Stimulated activated CD8-positive, alpha-beta memory T cell treated with anti-CD3 and anti-CD28 coated beads, Interleukin-7, amount 100 ng/mL, for 48 hours (primary cell): ENCODE measurements at regions not wholly inside any gene's neighbourhood (a gene's known extent, or its start where the extent isn't known, plus 50 kb on each side); places are given as distances from the start of the nearest gene placed in this dataset.
"Not testable (repeated sequence)": the region's sequence is repeated elsewhere in the genome, so short reads cannot be mapped to it uniquely, and the experiment has no call there.

Source experiments
- DNase-seq, 2 donors: peaks; one replicate each; pipeline ENCODE4 v3.0.0-alpha.2; 2020; ENCODE audit warnings: low read depth in 1 of 2; ENCODE audit errors: extremely low read depth in 1 of 2

DNA sequence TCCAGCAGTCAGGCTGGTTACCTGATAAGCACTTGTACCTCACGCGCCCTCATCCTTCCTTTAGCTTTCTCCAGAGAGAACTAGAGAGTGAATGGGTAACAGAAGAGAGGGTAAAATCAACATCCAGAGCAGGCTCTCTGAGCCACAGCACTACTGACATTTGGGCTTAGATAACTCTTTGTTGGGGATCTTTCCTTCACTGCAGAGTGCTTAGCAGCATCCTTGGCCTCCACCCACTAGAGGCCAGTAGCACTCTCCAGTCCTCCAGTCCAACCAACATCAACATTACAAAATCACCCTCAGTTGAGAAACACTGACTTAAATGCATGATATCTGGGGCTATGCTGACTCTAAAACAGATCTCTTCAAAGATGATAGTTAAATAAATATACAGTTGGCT is 220.7 kb downstream of the TACR3 start:
- DNase-seq = no peak

DNA sequence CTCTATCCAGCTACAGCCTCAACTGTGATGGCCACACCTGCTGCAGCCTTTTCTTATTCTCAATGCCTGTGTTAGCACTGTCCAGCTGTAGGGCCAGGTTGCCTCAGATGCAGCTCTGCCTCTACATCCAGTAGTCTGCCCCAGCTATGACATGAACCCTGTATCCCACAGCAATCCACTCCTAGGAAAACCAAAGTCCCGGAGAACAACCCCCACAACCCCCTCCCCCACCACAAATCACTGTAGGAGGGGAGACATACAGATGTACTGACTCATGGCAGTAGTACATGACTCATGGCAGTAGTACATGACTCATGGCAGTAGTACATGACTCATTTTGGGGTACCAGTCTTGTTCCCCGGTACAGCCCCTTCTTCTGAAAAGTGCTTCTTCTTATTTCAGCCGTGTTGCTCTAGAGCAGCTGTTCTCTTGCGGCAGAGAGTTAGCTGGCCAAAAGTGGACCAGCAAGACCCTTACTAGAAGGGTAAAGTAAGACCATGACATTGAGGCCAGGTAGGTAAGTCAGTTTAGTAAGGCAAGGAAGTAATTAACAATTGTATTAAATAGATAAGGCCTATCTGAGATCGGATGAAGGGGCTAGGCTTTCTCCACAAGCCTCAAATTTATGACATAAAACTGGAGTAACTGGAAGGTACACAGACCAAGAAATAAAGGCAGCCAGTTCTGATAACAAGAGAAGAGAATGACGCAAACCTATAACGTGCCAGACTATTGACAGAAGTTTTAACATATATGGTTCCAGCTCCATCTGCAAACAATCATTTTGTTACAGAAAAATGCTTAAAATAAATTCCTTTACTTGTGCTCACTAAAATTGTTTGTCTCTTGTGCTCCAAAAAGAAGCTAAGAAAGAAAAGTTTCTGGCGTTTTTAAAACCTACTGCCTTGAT is 221.4 kb downstream of the TACR3 start:
- peak in 1 of 2 donors; percentile 4 for DNase-seq

DNA sequence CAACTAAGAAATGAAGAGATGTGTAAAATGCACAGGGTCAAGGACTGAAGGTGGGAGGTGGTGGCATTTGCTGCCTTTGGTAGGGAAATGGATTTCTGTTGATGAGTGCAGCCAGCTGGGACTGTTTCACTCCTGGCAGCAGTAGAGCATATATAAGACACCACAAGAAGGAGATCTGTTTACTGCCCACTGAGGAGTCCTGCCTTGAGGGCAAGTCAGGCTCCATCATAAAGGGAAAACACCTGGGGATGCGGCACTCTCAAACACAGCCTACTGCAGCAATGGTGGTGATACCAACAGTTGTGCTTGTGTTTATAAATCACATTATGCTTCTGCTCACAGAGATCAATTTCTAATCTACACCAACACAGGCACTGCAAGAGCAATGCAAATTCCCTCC is 222.1 kb downstream of the TACR3 start:
- no peak for DNase-seq

DNA sequence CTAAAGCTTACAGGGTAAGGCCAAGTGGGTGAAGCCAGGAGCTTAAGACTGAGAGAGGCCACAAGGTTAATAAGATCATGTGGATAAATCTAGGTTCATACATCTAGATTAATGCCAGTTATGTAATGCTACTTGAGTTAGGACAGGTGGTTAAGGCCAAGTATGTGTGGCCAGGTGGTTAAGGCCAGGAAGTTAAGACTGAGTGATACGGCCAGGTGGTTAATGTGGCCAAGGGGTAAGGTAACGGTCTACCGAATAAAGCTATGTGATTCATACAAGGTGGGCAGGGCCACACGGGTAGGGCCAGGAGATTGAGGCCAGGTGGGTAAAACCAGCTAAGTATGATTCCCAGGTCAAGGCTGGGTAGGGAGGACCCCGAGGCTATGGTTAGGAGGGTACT is 223.0 kb downstream of the TACR3 start:
- DNase-seq = no peak

DNA sequence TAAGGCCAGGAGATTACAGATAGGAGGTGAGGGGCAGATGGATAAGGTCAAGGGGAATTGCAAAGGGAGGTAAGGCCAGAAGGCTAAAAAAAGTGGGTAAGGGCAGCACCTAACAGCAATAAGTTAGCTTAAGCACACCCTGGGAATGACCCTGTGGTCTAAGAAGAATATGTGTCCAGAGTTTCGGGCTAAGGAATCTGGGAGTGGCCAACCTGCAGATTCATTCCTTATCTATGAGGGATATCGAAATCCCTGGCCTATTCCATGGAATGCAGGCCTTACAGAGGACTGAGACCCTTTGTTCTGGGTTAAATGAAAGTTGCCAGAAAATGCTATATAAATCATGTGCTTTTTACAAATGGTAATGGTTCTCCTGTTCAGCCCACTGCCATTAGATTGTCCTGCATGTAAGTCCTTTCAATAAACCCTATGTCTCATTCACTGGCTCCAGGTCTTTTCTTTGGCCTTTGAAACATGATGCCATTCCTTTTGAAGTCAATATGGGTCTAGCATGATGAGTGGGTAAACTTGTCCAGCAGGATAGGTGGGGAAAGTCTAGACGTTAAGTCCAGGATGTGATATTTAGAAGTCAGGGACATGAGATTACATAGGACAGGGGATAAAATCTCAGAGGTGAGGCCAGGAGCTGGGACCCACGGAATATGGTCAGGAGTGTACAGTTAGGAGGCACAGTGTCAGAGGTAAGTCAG is 226.2 kb downstream of the TACR3 start:
- no peak for DNase-seq

DNA sequence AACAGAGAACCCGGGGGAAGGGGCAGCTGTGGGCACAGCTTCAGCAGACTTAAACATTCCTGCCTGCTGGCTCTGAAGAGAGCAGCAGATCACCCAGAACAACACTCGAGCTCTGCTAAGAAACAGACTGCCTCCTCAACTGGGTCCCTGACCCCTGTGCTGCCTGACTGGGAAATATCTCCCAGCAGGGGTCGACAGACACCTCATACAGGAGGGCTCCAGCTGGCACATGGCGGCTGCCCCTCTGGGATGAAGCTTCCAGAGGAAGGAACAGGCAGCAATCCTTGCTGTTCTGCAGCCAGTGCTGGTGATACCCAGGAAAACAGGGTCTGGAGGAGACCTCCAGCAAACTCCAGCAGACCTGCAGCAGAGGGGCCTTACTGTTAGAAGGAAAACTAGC is 234.5 kb downstream of the TACR3 start:
- DNase-seq = not testable (repeated sequence)

DNA sequence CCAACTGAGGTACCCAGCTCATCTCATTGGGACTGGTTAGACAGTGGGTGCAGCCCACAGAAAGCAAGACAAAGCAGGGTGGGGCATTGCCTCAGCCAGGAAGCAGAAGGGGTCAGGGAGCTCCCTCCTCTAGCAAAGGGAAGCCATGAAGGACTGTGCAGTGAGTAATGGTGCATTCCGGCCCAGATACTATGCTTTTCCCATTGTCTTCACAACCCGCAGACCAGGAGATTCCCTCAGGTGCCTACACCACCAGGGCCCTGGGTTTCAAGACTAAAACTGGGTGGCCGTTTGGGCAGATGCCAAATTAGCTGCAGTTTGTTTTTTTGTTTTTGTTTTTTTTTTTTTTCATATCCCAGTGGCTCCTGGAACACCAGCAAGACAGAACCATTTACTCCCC is 235.3 kb downstream of the TACR3 start:
- DNase-seq = no peak

DNA sequence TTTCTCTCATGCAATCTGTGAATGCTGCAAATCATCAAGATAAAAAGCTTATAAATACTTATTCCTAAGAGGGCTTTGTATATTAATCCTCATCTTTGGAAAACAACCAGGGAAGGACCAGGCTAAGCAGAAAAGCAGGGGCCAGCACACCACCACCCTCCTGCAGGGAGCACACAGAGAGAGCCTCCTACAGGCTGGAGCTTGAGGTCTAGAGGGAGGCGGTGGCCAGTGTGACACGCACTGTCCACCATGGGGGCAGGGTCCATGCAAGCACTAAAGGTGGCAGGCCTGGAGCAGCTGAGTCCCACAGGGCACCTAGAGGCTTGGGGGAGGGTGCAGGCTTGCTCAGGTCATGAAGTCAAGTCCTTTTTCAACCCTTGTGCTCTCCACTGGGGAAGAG is 236.9 kb downstream of the TACR3 start:
- DNase-seq = no peak

DNA sequence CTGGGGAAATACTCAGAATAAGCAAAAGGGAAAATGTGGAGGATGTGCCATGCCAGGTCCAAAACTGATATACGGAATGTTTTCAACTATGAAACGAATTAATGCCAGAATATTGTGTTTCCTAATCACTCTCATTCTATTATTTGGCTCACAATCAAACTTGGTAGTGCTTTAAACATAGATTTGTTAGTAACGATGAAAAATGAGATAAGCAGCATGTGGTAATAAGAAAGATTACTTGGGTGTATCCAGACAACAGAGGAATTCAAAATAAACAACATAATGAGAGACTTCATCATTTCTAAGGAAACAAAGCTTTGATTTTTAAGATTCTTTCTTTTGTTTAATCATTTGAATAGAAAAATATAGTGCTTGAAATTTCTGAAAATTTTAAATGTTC is 237.3 kb downstream of the TACR3 start:
- no peak for DNase-seq

DNA sequence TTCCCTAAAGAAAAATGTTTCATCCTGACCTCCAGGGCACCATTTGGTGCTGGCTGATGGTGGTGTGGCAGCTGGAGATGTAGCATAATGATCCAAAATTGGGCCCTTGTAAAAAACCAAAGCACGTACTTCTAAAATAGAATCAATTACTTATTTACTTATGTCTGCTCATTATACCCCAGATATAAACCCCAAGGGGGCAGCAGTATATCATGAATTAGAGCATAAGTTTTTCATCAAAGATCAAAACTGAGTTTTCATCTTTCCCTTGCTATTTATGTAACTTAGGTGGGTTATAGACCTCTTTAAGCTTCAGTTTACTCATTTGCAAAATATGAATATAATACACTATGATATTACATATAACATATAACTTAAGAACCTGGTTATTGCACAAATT is 241.1 kb downstream of the TACR3 start:
- DNase-seq = no peak

DNA sequence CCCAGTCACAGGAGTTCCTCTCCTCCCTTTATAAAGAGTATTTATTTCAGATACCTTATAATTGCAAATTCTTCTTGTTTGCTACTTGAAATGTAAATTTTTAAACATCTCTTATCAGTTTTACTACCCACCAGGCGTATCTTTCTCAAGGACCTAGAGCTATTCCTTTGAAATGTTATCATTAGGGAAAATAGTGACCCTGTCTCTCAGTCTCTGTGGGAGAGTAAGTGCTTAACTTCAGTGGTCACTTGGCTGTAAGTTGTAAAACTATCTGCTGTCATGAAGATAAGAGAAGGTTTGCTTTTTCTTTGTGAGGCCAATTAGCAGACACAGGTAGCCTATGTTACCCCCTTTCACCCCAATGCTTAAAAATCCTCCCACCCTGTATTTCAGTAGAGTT is 241.6 kb downstream of the TACR3 start:
- no peak for DNase-seq

DNA sequence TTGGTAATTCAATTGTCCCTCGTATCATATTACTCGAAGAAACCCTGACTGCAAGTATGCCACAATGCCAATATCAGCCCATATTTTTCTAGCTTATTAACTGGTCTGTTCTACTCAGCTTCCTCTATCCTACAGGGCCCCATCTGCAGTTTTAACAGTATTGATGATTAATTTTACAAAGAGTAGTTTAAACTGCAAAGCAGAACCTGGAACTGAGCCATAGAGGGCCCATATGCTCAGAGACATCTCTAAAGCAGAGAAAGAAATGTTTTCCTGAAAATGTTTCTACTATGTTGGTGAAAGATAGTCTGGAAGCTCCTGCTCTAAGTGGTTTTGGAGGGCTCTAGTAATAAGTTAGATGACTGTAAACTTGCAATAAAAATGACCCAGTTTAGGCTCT is 259.4 kb upstream of the CENPE start:
- no peak for DNase-seq

DNA sequence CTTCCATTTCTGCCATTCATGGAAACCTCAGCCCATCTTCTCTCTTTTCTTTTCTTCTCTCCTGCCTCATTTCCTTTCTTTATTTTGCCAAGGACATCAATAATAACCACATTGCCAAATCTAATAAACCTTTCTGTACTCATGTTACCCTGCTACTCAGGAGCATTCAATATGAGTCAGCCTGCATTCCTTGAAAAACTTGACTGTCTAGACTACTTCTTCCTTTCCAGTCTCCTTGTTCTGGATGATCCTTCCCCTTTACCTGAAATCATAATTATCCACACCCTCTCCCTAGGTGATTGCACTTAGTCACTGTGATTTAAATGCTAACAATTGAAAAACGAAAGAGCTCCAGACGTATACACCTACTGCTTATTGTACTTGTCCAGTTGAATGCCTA is 253.2 kb upstream of the CENPE start:
- DNase-seq = no peak

DNA sequence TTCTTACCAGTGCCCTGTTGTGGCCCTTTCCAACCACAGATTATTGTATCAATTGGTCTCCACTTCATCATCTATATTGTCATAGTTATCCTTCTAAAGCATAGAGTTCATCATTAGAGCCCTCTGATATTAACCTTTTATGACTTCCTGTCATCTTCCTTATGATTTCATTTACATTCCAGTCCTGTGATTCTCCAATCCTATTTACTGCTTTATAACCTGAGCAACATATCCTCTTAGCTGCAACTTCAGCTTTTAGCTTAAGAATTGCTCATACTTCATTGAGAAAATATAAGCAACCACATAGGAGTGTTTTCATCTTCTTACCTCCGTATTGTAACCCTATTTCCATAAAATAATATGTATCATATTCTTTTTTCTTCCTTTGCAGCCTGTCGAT is 252.6 kb upstream of the CENPE start:
- DNase-seq = no peak

DNA sequence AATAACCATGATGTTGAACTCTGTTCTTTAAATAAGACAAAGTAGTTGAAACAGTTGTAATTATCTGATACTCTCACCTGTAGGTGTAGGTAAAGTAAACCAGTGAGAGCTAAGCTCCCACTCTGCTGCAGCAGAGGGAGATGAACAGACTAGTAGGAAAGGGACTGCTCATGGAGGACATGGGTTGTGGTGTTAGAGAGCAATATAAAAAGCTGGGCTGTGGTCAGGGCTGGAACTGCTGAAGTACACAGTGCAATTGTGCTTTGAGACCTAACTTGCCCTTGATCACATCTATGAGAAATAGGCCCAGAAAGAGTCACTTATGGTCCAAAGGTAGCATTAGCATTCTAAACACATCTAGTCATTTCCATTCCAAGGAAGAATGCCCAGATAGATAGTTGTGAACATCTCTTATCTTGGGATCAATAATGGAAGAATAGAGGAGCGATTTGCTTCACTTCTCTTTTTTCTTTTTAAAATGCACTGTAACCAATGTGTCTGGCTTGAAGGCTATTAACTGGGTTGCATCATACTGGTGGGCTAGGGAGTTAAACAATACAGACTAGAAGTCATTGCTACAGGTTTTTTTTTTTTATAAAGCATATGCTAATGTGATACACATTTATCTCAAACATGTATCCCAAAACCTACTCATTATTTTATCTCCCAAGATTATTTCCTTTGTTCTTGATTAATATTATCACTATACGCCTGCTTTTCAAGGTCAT is 251.3 kb upstream of the CENPE start:
- no peak for DNase-seq

DNA sequence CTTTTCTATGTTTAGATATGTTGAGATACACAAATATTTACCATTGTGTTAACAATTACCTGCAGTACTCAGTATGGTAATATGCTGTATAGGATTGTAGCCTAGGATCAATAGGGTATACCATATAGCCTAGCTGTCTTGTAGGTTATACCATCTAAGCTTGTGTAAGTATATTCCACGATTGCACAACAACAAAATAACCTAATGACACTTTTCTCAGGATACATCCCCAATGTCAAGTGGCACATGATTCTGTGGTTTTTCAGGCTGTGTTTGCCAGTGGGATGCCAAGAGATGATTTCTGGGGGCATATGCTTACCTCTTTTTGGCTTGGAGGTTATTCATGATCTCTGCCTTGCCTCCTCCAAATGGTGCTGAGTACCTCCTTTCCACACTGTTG is 247.2 kb upstream of the CENPE start:
- no peak for DNase-seq

DNA sequence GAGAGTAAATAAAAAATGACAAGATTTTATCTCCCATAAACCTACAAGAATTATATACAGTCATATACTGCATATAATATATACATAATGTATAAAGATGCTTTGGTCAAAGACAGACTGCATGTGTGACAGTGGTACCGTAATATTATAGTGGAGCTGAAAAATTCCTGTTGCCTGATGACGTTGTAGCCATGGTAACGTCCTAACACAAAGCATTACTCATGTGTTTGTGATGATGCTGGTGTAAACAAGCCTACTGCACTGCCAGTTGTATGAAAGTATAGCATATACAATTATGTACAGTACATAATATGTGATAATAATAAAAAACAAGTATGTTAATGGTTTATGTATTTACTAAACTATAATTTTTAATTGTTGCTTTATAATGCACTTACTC is 245.2 kb upstream of the CENPE start:
- DNase-seq = no peak

DNA sequence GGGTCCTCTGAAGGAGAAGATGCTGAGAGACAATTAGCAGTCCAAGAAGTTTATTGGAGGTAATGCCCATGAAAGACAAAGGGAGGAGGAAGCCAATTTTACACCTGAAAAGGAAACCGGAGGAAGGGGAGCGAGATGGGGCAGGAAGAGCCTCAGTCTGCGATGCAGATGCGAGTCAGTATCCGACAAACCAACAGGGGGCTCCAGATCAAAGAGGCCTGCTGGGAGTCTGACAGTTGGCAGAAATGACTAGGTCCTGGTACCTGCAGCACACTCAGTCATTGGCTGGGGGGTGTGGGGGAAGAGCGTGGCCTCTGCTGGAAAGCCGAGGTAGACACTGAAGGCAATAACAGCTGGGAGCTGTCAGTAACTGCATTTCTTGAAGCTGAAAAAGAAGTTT is 231.1 kb upstream of the CENPE start:
- DNase-seq = no peak

DNA sequence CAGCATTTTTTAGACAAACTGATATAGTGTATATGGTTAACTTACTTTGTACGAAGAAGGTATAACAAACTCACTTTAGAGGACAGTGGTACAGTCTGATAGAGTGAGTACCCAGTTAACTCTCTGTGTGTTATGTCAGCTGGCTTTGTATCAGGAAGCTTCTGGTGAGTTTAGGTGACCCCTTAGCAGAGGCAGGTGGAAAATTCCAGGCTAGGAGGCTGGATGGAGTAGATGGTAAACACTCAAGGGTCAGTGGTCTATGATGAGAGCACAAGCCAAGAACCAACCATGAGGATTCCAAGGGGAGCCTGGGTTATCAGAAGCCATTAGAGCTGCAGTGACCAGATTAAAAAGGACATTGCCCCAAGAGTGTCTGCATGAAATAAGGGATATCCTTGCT is 227.3 kb upstream of the CENPE start:
- no peak for DNase-seq

DNA sequence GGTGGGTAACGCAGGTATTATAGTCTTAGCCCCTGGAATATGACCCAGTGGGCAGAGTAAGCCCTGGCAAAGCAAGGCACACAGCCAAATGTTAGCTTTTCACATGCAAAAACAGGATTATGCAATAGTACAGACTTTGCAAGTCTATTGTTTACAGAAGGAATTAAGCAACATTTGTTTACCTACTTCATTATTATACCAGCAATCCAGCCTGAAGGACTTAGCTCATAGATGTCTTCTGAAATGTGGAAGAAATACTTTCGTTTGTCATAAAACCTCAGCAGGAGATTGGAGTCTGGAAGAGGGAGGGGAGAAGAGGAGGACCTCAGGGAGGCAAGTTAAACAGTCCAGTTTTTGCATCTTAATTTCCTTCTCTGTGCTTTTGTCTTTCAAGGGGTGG is 226.7 kb upstream of the CENPE start:
- DNase-seq = no peak

DNA sequence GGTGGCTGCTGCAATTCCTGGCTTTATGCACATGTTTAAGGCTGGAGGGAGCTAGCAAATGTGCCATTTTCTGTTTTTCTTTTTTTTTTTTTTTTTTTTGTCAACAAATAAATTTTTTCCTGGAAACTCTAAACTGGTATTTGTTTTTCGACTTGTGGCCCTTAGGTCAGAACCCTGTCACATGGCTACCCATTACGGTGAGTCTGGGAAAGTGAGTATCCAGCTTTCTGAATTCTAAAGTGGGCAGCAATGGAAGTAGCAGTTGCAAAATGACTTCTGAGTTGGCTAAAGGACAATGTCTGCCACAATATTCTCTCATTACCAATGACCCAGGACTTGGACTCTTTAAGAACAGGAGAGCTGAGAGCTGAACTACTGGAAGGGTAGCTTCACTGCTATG is 225.1 kb upstream of the CENPE start:
- DNase-seq = no peak
